Neural cell (in vitro differentiated cells): ENCODE measurements at regions not wholly inside any gene's neighbourhood (a gene's known extent, or its start where the extent isn't known, plus 50 kb on each side); places are given as distances from the start of the nearest gene placed in this dataset.

Source experiments
- H2AFZ ChIP-seq: fragments of 200-600, 300-800 bp; sonication (generic), shearing (Covaris generic); 2 replicates; pipeline ENCODE4 v1.6.0; 2014; ENCODE audit warnings: low read depth, mild to moderate bottlenecking, antibody characterized with exemption, low read length, moderate library complexity
- H3F3A ChIP-seq: fragments of 200-600 bp; shearing (Covaris generic); 2 replicates; pipeline ENCODE4 v1.6.1; 2016; ENCODE audit warnings: mild to moderate bottlenecking, moderate library complexity, mixed read lengths, antibody characterized with exemption, low read length; ENCODE audit not compliant: insufficient read depth, poor library complexity, severe bottlenecking
- H3K27ac ChIP-seq: fragments of 200-600, 300-800 bp; sonication (generic), shearing (Covaris generic); 2 replicates; pipeline ENCODE4 v1.5.1; 2014; ENCODE audit warnings: mild to moderate bottlenecking, low read length, moderate library complexity
- H3K27me3 ChIP-seq: fragments of 300-800, 200-600 bp; sonication (generic), shearing (Covaris generic); 2 replicates; pipeline ENCODE4 v1.6.0; 2014; ENCODE audit warnings: mild to moderate bottlenecking, low read depth, low read length, moderate library complexity; ENCODE audit not compliant: insufficient read depth
- H3K36me3 ChIP-seq: fragments of 300-800, 200-600 bp; sonication (generic), shearing (Covaris generic); 2 replicates; pipeline ENCODE4 v1.5.1; 2014; ENCODE audit warnings: mild to moderate bottlenecking, antibody characterized with exemption, low read length, moderate library complexity; ENCODE audit not compliant: insufficient read depth
- H3K4me2 ChIP-seq: fragments of 300-800, 200-600 bp; sonication (generic), shearing (Covaris generic); 2 replicates; pipeline ENCODE4 v1.6.0; 2014; ENCODE audit warnings: mild to moderate bottlenecking, low read length
- H3K4me3 ChIP-seq: fragments of 300-800, 200-600 bp; sonication (generic), shearing (Covaris generic); 2 replicates; pipeline ENCODE4 v1.5.1; 2014; ENCODE audit warnings: mild to moderate bottlenecking, low read length, moderate library complexity
- H3K79me2 ChIP-seq: fragments of 200-600 bp; shearing (Covaris generic); replicated peaks from 2 replicates; pipeline ENCODE4 v1.6.0; 2014; ENCODE audit warnings: mild to moderate bottlenecking, low read length, moderate library complexity; ENCODE audit not compliant: insufficient read depth
- H3K9ac ChIP-seq: fragments of 300-800, 200-600 bp; sonication (generic), shearing (Covaris generic); 2 replicates; pipeline ENCODE4 v1.6.1; 2016; ENCODE audit warnings: mild to moderate bottlenecking, low read length, mixed read lengths
- H3K9me2 ChIP-seq: fragments of 200-600 bp; shearing (Covaris generic); 2 replicates; pipeline ENCODE4 v1.6.1; 2016; ENCODE audit warnings: mild to moderate bottlenecking, low read length, mixed read lengths; ENCODE audit not compliant: insufficient read depth
- H3K9me3 ChIP-seq: fragments of 200-600, 300-800 bp; sonication (generic), shearing (Covaris generic); 2 replicates; pipeline ENCODE4 v1.6.1; 2016; ENCODE audit warnings: mild to moderate bottlenecking, mixed run types, low read length, moderate library complexity, mixed read lengths
- H4K20me1 ChIP-seq: fragments of 200-600 bp; shearing (Covaris generic); 2 replicates; pipeline ENCODE4 v1.6.1; 2016; ENCODE audit warnings: mild to moderate bottlenecking, mixed run types; ENCODE audit not compliant: insufficient read depth
- EP300 ChIP-seq: fragments of 450-650 bp; conservative IDR thresholded peaks from 2 replicates; pipeline ENCODE4 v1.6.1; 2014; ENCODE audit warnings: antibody characterized with exemption, mild to moderate bottlenecking, moderate library complexity; ENCODE audit not compliant: poor library complexity, severe bottlenecking
- EZH2 ChIP-seq: fragments of 200-600, 300-800 bp; shearing (Covaris generic), sonication (generic); IDR thresholded peaks from 2 replicates; pipeline ENCODE4 v1.6.1; 2014; ENCODE audit warnings: antibody characterized with exemption, low read length, borderline replicate concordance, mild to moderate bottlenecking; ENCODE audit not compliant: insufficient read depth, poor library complexity, severe bottlenecking
- MXI1 ChIP-seq: fragments of 450-650 bp; conservative IDR thresholded peaks from 2 replicates; pipeline ENCODE4 v1.6.1; 2014; ENCODE audit warnings: antibody characterized with exemption, mild to moderate bottlenecking; ENCODE audit not compliant: poor library complexity, severe bottlenecking
- POLR2AphosphoS5 ChIP-seq: IDR thresholded peaks from 2 replicates; pipeline ENCODE4 v1.6.1; 2012
- RAD21 ChIP-seq: fragments of 450-650 bp; conservative IDR thresholded peaks from 2 replicates; pipeline ENCODE4 v1.6.1; 2014; ENCODE audit warnings: antibody characterized with exemption, mild to moderate bottlenecking, moderate library complexity
- REST ChIP-seq: IDR thresholded peaks from 2 replicates; pipeline ENCODE4 v1.6.1; 2012; ENCODE audit warnings: borderline replicate concordance
- SMC3 ChIP-seq: fragments of 450-650 bp; conservative IDR thresholded peaks from 2 replicates; pipeline ENCODE4 v1.6.1; 2014; ENCODE audit warnings: antibody characterized with exemption, mild to moderate bottlenecking, moderate library complexity; ENCODE audit not compliant: poor library complexity
- TAF1 ChIP-seq: IDR thresholded peaks from 2 replicates; pipeline ENCODE4 v1.6.1; 2012; ENCODE audit warnings: low read depth
- TF ChIP-seq, protein P1 (sequence below): fragments of 450-650 bp; IDR thresholded peaks from 2 replicates; pipeline ENCODE4 v1.5.1; 2014; ENCODE audit warnings: antibody characterized with exemption, mild to moderate bottlenecking, moderate library complexity; ENCODE audit not compliant: poor library complexity, severe bottlenecking

- H3K27ac ChIP-seq: no peak overlapping the region
- no peak overlapping the region for H2AFZ ChIP-seq
- H3K36me3 ChIP-seq: no peaks in the 10 kb centered on the region
- no peaks in the 10 kb centered on the region for H3K9me2 ChIP-seq
- TF ChIP-seq RAD21: no peak
- peak; percentile 99 for TF ChIP-seq EP300
- TF ChIP-seq POLR2AphosphoS5: peak; percentile 99
- TF ChIP-seq EZH2: no peak
- TF ChIP-seq REST: peak; percentile 87
- TF ChIP-seq, protein P1, sequence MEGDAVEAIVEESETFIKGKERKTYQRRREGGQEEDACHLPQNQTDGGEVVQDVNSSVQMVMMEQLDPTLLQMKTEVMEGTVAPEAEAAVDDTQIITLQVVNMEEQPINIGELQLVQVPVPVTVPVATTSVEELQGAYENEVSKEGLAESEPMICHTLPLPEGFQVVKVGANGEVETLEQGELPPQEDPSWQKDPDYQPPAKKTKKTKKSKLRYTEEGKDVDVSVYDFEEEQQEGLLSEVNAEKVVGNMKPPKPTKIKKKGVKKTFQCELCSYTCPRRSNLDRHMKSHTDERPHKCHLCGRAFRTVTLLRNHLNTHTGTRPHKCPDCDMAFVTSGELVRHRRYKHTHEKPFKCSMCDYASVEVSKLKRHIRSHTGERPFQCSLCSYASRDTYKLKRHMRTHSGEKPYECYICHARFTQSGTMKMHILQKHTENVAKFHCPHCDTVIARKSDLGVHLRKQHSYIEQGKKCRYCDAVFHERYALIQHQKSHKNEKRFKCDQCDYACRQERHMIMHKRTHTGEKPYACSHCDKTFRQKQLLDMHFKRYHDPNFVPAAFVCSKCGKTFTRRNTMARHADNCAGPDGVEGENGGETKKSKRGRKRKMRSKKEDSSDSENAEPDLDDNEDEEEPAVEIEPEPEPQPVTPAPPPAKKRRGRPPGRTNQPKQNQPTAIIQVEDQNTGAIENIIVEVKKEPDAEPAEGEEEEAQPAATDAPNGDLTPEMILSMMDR: no peak
- no peak for TF ChIP-seq TAF1
- TF ChIP-seq SMC3: no peak
- TF ChIP-seq MXI1: no peak
- H3K27me3 ChIP-seq: no peaks in the 10 kb centered on the region
- H3F3A ChIP-seq: no peaks in the 10 kb centered on the region
- peak overlapping the region; percentile 25 for H3K4me3 ChIP-seq
- no peaks in the 10 kb centered on the region for H3K79me2 ChIP-seq
- no peaks in the 10 kb centered on the region for H3K9me3 ChIP-seq
- no peak overlapping the region for H3K9ac ChIP-seq
- peak overlapping the region; percentile 12 for H3K4me2 ChIP-seq
- H4K20me1 ChIP-seq: no peaks in the 10 kb centered on the region
Measured at GRCh38 chr3:86229086-86229774, 761.7 kb downstream of the VGLL3 start.

GRCh38 chr3:86228101-86228500, 762.8 kb downstream of the VGLL3 start:
- H3K4me3 ChIP-seq: no peak overlapping the region
- no peak overlapping the region for H2AFZ ChIP-seq
- no peaks in the 10 kb centered on the region for H3K9me3 ChIP-seq
- no peaks in the 10 kb centered on the region for H3K27me3 ChIP-seq
- TF ChIP-seq, protein P1: no peak
- no peak for TF ChIP-seq REST
- TF ChIP-seq SMC3: no peak
- TF ChIP-seq RAD21: no peak
- no peak for TF ChIP-seq EP300
- TF ChIP-seq MXI1: no peak
- no peak for TF ChIP-seq EZH2
- TF ChIP-seq POLR2AphosphoS5: no peak
- TF ChIP-seq TAF1: no peak
- no peaks in the 10 kb centered on the region for H3F3A ChIP-seq
- H3K9me2 ChIP-seq: no peaks in the 10 kb centered on the region
- H4K20me1 ChIP-seq: no peaks in the 10 kb centered on the region
- H3K79me2 ChIP-seq: no peaks in the 10 kb centered on the region
- no peak overlapping the region for H3K9ac ChIP-seq
- no peak overlapping the region for H3K27ac ChIP-seq
- H3K36me3 ChIP-seq: no peaks in the 10 kb centered on the region
- peak overlapping the region; percentile 12 for H3K4me2 ChIP-seq
